ENCODE measurements at regions not wholly inside any gene's neighbourhood (a gene's known extent, or its start where the extent isn't known, plus 50 kb on each side); places are given as distances from the start of the nearest gene placed in this dataset.

- Histone ChIP-seq H3K27ac (ENCODE audit: low read depth, low read length) (no peak overlapping the region), H3K9me3 (ENCODE audit: control insufficient read depth, insufficient read depth, low read length) (no peaks in the 10 kb centered on the region), H3K27me3 (ENCODE audit: control insufficient read depth, insufficient read depth, low read length) (no peaks in the 10 kb centered on the region), H3K4me3 (ENCODE audit: low read depth, low read length) (no peak overlapping the region)
- POLR2A ChIA-PET: no interaction called here
- DNase-seq (ENCODE audit: low read depth, low spot score): no peak
- TF ChIP-seq CTCF (IDR thresholded peaks at IDR 0.05; ENCODE audit: low read depth, low read length): no peak
- CTCF ChIA-PET: no interaction called here
These were observed 454.7 kb downstream of the PPP4R3C start for GRCh38 chrX:27008486-27008885.

GRCh38 chrX:26999634-27000033 lies 463.5 kb downstream of the PPP4R3C start:
- POLR2A ChIA-PET: no interaction called here
- no peak for DNase-seq (ENCODE audit: low read depth, low spot score)

GRCh38 chrX:26958261-26958660 lies 504.9 kb downstream of the PPP4R3C start:
- no peaks in the 10 kb centered on the region for H3K9me3 ChIP-seq (ENCODE audit: control insufficient read depth, insufficient read depth, low read length)
- H3K27me3 ChIP-seq (ENCODE audit: control insufficient read depth, insufficient read depth, low read length): no peaks in the 10 kb centered on the region
- no peak overlapping the region for H3K27ac ChIP-seq (ENCODE audit: low read depth, low read length)
- no peak overlapping the region for H3K4me3 ChIP-seq (ENCODE audit: low read depth, low read length)
- no peak for TF ChIP-seq CTCF (IDR thresholded peaks at IDR 0.05; ENCODE audit: low read depth, low read length)
- ChIA-PET CTCF (no interaction called here), POLR2A (no interaction called here)
- DNase-seq (ENCODE audit: low read depth, low spot score): no peak

More at GRCh38 chrX:26999634-27000033, 463.5 kb downstream of the PPP4R3C start:
- H3K27ac ChIP-seq (ENCODE audit: low read depth, low read length): no peak overlapping the region
- CTCF ChIA-PET: no interaction called here
- no peaks in the 10 kb centered on the region for H3K27me3 ChIP-seq (ENCODE audit: control insufficient read depth, insufficient read depth, low read length)
- H3K9me3 ChIP-seq (ENCODE audit: control insufficient read depth, insufficient read depth, low read length): no peaks in the 10 kb centered on the region
- TF ChIP-seq CTCF (IDR thresholded peaks at IDR 0.05; ENCODE audit: low read depth, low read length): no peak
- no peak overlapping the region for H3K4me3 ChIP-seq (ENCODE audit: low read depth, low read length)

GRCh38 chrX:26954029-26954428 lies 509.1 kb downstream of the PPP4R3C start:
- Histone ChIP-seq H3K9me3 (ENCODE audit: control insufficient read depth, insufficient read depth, low read length) (no peaks in the 10 kb centered on the region), H3K27me3 (ENCODE audit: control insufficient read depth, insufficient read depth, low read length) (no peaks in the 10 kb centered on the region), H3K27ac (ENCODE audit: low read depth, low read length) (no peak overlapping the region), H3K4me3 (ENCODE audit: low read depth, low read length) (no peak overlapping the region)
- DNase-seq (ENCODE audit: low read depth, low spot score): no peak
- no peak for TF ChIP-seq CTCF (IDR thresholded peaks at IDR 0.05; ENCODE audit: low read depth, low read length)
- ChIA-PET POLR2A (no interaction called here), CTCF (no interaction called here)

GRCh38 chrX:26952213-26952612 lies 510.9 kb downstream of the PPP4R3C start:
- H3K9me3 ChIP-seq (ENCODE audit: control insufficient read depth, insufficient read depth, low read length): no peaks in the 10 kb centered on the region
- TF ChIP-seq CTCF (IDR thresholded peaks at IDR 0.05; ENCODE audit: low read depth, low read length): no peak
- DNase-seq (ENCODE audit: low read depth, low spot score): no peak
- H3K27ac ChIP-seq (ENCODE audit: low read depth, low read length): no peak overlapping the region
- ChIA-PET POLR2A (no interaction called here), CTCF (no interaction called here)
- no peaks in the 10 kb centered on the region for H3K27me3 ChIP-seq (ENCODE audit: control insufficient read depth, insufficient read depth, low read length)
- H3K4me3 ChIP-seq (ENCODE audit: low read depth, low read length): no peak overlapping the region
